ENCODE measurements at regions not wholly inside any gene's neighbourhood (a gene's known extent, or its start where the extent isn't known, plus 50 kb on each side); places are given as distances from the start of the nearest gene placed in this dataset.

DNA sequence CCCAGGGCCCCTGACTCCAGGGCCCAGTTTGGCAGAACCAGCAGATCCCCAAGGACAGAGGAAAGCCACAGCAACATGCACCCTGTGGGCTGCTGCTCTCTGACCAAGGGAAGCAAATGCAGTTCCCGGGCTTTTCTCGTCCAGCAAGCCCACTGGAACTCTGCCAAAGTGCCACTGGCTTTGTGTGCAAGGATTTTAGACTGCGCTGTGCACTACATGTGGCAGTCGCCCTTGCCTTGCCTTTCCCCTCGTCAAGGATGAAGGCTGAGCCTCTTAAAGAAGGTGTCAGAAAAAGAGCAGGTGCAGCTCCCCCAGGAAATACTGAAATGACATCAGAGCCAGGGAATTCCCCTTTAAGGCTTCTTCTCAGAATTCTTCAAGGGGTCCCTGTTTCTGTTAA lies 199.2 kb downstream of the TFCP2L1 start:
- TF ChIP-seq JUN (IDR thresholded peaks at IDR 0.05) (no peak), CTCF (IDR thresholded peaks at IDR 0.05) (no peak), RAD21 (conservative IDR thresholded peaks at IDR 0.05 in 1 of 2, IDR thresholded peaks at IDR 0.05 in 1 of 2) (no peak), POLR2A (IDR thresholded peaks at IDR 0.05; ENCODE audit: low read length) (no peak), CEBPB (IDR thresholded peaks at IDR 0.05) (no peak)
